ENCODE measurements at regions not wholly inside any gene's neighbourhood (a gene's known extent, or its start where the extent isn't known, plus 50 kb on each side); places are given as distances from the start of the nearest gene placed in this dataset.
"Not testable (repeated sequence)": the region's sequence is repeated elsewhere in the genome, so short reads cannot be mapped to it uniquely, and the experiment has no call there.

- not testable (repeated sequence) for H3K9me2 ChIP-seq (ENCODE audit: low read depth, low read length); H3K4me1 ChIP-seq (ENCODE audit: insufficient read depth, low read length, severe bottlenecking); H3K9me3 ChIP-seq (ENCODE audit: low read length); H3F3A ChIP-seq (ENCODE audit: insufficient read depth, low read length); H3K79me2 ChIP-seq (ENCODE audit: insufficient read depth, low read length); H2AFZ ChIP-seq (ENCODE audit: low read length); H3K4me3 ChIP-seq (ENCODE audit: low read depth, low read length, poor library complexity, severe bottlenecking); H3K27me3 ChIP-seq (ENCODE audit: insufficient read depth, low read length); H3K9ac ChIP-seq (ENCODE audit: low read length); H3K36me3 ChIP-seq (ENCODE audit: insufficient read depth, low read length); H4K20me1 ChIP-seq (ENCODE audit: insufficient read depth, low read length); H3K4me2 ChIP-seq (ENCODE audit: low read length); H3K27ac ChIP-seq (ENCODE audit: low read depth, low read length, poor library complexity, severe bottlenecking)
These were observed 847.6 kb downstream of the TTLL7 start for GRCh38 chr1:83151167-83151898.

GRCh38 chr1:83150479-83150878, 848.5 kb downstream of the TTLL7 start:
- not testable (repeated sequence) for H2AFZ ChIP-seq (ENCODE audit: low read length); H3K9ac ChIP-seq (ENCODE audit: low read length); H3K27me3 ChIP-seq (ENCODE audit: insufficient read depth, low read length); H3K4me2 ChIP-seq (ENCODE audit: low read length); H3K79me2 ChIP-seq (ENCODE audit: insufficient read depth, low read length); H3K4me1 ChIP-seq (ENCODE audit: insufficient read depth, low read length, severe bottlenecking); H3K9me3 ChIP-seq (ENCODE audit: low read length); H3K36me3 ChIP-seq (ENCODE audit: insufficient read depth, low read length); H3K4me3 ChIP-seq (ENCODE audit: low read depth, low read length, poor library complexity, severe bottlenecking); H4K20me1 ChIP-seq (ENCODE audit: insufficient read depth, low read length); H3K27ac ChIP-seq (ENCODE audit: low read depth, low read length, poor library complexity, severe bottlenecking); H3K9me2 ChIP-seq (ENCODE audit: low read depth, low read length); H3F3A ChIP-seq (ENCODE audit: insufficient read depth, low read length)

- not testable (repeated sequence) for H3K27me3 ChIP-seq (ENCODE audit: insufficient read depth, low read length); H3K9me2 ChIP-seq (ENCODE audit: low read depth, low read length); H3K9me3 ChIP-seq (ENCODE audit: low read length); H3K4me3 ChIP-seq (ENCODE audit: low read depth, low read length, poor library complexity, severe bottlenecking); H3F3A ChIP-seq (ENCODE audit: insufficient read depth, low read length); H3K27ac ChIP-seq (ENCODE audit: low read depth, low read length, poor library complexity, severe bottlenecking); H3K4me1 ChIP-seq (ENCODE audit: insufficient read depth, low read length, severe bottlenecking); H3K79me2 ChIP-seq (ENCODE audit: insufficient read depth, low read length); H4K20me1 ChIP-seq (ENCODE audit: insufficient read depth, low read length); H3K9ac ChIP-seq (ENCODE audit: low read length); H3K36me3 ChIP-seq (ENCODE audit: insufficient read depth, low read length); H2AFZ ChIP-seq (ENCODE audit: low read length); H3K4me2 ChIP-seq (ENCODE audit: low read length)
These were observed 853.1 kb downstream of the TTLL7 start for GRCh38 chr1:83145820-83146219.

GRCh38 chr1:83142802-83143201, 856.1 kb downstream of the TTLL7 start:
- H3K27me3 ChIP-seq (ENCODE audit: insufficient read depth, low read length); H4K20me1 ChIP-seq (ENCODE audit: insufficient read depth, low read length); H3F3A ChIP-seq (ENCODE audit: insufficient read depth, low read length): not testable (repeated sequence)

GRCh38 chr1:83135524-83136157, 863.3 kb downstream of the TTLL7 start:
- not testable (repeated sequence) for H3K79me2 ChIP-seq (ENCODE audit: insufficient read depth, low read length); H3K27me3 ChIP-seq (ENCODE audit: insufficient read depth, low read length); H3F3A ChIP-seq (ENCODE audit: insufficient read depth, low read length); H3K36me3 ChIP-seq (ENCODE audit: insufficient read depth, low read length); H3K4me2 ChIP-seq (ENCODE audit: low read length); H3K4me1 ChIP-seq (ENCODE audit: insufficient read depth, low read length, severe bottlenecking); H3K27ac ChIP-seq (ENCODE audit: low read depth, low read length, poor library complexity, severe bottlenecking); H2AFZ ChIP-seq (ENCODE audit: low read length); H4K20me1 ChIP-seq (ENCODE audit: insufficient read depth, low read length); H3K9ac ChIP-seq (ENCODE audit: low read length); H3K4me3 ChIP-seq (ENCODE audit: low read depth, low read length, poor library complexity, severe bottlenecking); H3K9me3 ChIP-seq (ENCODE audit: low read length); H3K9me2 ChIP-seq (ENCODE audit: low read depth, low read length)

More at GRCh38 chr1:83142802-83143201, 856.1 kb downstream of the TTLL7 start:
- H3K4me2 ChIP-seq (ENCODE audit: low read length); H3K4me1 ChIP-seq (ENCODE audit: insufficient read depth, low read length, severe bottlenecking); H3K9me2 ChIP-seq (ENCODE audit: low read depth, low read length); H3K79me2 ChIP-seq (ENCODE audit: insufficient read depth, low read length); H3K36me3 ChIP-seq (ENCODE audit: insufficient read depth, low read length); H3K27ac ChIP-seq (ENCODE audit: low read depth, low read length, poor library complexity, severe bottlenecking); H3K9me3 ChIP-seq (ENCODE audit: low read length); H2AFZ ChIP-seq (ENCODE audit: low read length); H3K4me3 ChIP-seq (ENCODE audit: low read depth, low read length, poor library complexity, severe bottlenecking); H3K9ac ChIP-seq (ENCODE audit: low read length): not testable (repeated sequence)

GRCh38 chr1:83134322-83135014, 864.5 kb downstream of the TTLL7 start:
- H3K79me2 ChIP-seq (ENCODE audit: insufficient read depth, low read length); H3K4me1 ChIP-seq (ENCODE audit: insufficient read depth, low read length, severe bottlenecking); H2AFZ ChIP-seq (ENCODE audit: low read length); H3K36me3 ChIP-seq (ENCODE audit: insufficient read depth, low read length); H3K9ac ChIP-seq (ENCODE audit: low read length); H3K9me2 ChIP-seq (ENCODE audit: low read depth, low read length); H3K9me3 ChIP-seq (ENCODE audit: low read length); H4K20me1 ChIP-seq (ENCODE audit: insufficient read depth, low read length); H3K4me3 ChIP-seq (ENCODE audit: low read depth, low read length, poor library complexity, severe bottlenecking); H3K27me3 ChIP-seq (ENCODE audit: insufficient read depth, low read length); H3K27ac ChIP-seq (ENCODE audit: low read depth, low read length, poor library complexity, severe bottlenecking); H3F3A ChIP-seq (ENCODE audit: insufficient read depth, low read length); H3K4me2 ChIP-seq (ENCODE audit: low read length): not testable (repeated sequence)
